Liver (tissue), 8 donors: ENCODE measurements at regions not wholly inside any gene's neighbourhood (a gene's known extent, or its start where the extent isn't known, plus 50 kb on each side); places are given as distances from the start of the nearest gene placed in this dataset.

Experiments
- DNase-seq: peaks from one replicate; pipeline ENCODE4 v3.0.0-alpha.2; 2017; ENCODE audit warnings: low spot score
- H3K27ac ChIP-seq, 2 donors: one replicate each; pipeline ENCODE4 v1.7.0; 2013; ENCODE audit warnings: inconsistent platforms in 2 of 2, low read length in 2 of 2, control low read depth in 1 of 2, low read depth in 1 of 2, mild to moderate bottlenecking in 1 of 2
- H3K27me3 ChIP-seq, 4 donors: one replicate each; pipeline versions ENCODE4 v1.6.1 to v1.7.0; 2013; ENCODE audit warnings: low read length in 3 of 4, inconsistent platforms in 1 of 4, mild to moderate bottlenecking in 1 of 4, moderate library complexity in 1 of 4; ENCODE audit not compliant: control insufficient read depth in 4 of 4, insufficient read depth in 4 of 4
- H3K36me3 ChIP-seq, 4 donors: one replicate each; pipeline versions ENCODE4 v1.6.1 to v1.7.0; 2013; ENCODE audit warnings: low read length in 3 of 4, mild to moderate bottlenecking in 3 of 4, low read depth in 1 of 4, moderate library complexity in 1 of 4; ENCODE audit not compliant: control insufficient read depth in 4 of 4, insufficient read depth in 3 of 4
- H3K4me1 ChIP-seq, 4 donors: one replicate each; pipeline versions ENCODE4 v1.6.1 to v1.7.0; 2013; ENCODE audit warnings: low read length in 3 of 4, mild to moderate bottlenecking in 3 of 4, moderate library complexity in 1 of 4; ENCODE audit not compliant: control insufficient read depth in 4 of 4, insufficient read depth in 4 of 4
- H3K4me3 ChIP-seq, 3 donors: one replicate each; pipeline versions ENCODE4 v1.6.1 to v1.7.0; 2013; ENCODE audit warnings: low read length in 3 of 3, control low read depth in 1 of 3, low read depth in 1 of 3, mild to moderate bottlenecking in 1 of 3
- H3K9ac ChIP-seq, 2 donors: one replicate each; pipeline ENCODE4 v1.7.0; 2013; ENCODE audit warnings: low read length in 2 of 2, mild to moderate bottlenecking in 2 of 2, moderate library complexity in 2 of 2, control low read depth in 1 of 2, low read depth in 1 of 2
- H3K9me3 ChIP-seq, 4 donors: one replicate each; pipeline versions ENCODE4 v1.6.1 to v1.7.0; 2013; ENCODE audit warnings: low read length in 3 of 4; ENCODE audit not compliant: control insufficient read depth in 4 of 4
- ATF3 ChIP-seq: IDR thresholded peaks from 2 replicates; pipeline ENCODE4 v1.6.1; 2016; ENCODE audit warnings: antibody characterized with exemption
- EGR1 ChIP-seq, 2 donors: IDR thresholded peaks; 2 replicates each; pipeline ENCODE4 v1.6.1; 2016 to 2018; ENCODE audit warnings: antibody characterized with exemption in 2 of 2, low read depth in 2 of 2
- FOXA1 ChIP-seq: IDR thresholded peaks from 2 replicates; pipeline ENCODE4 v1.6.1; 2016; ENCODE audit warnings: antibody characterized with exemption
- FOXA2 ChIP-seq: IDR thresholded peaks from 2 replicates; pipeline ENCODE4 v1.6.1; 2016; ENCODE audit warnings: antibody characterized with exemption
- GABPA ChIP-seq, 2 donors: IDR thresholded peaks in 1 of 2; conservative IDR thresholded peaks in 1 of 2; 2 replicates each; pipeline ENCODE4 v1.6.1; 2016; ENCODE audit warnings: antibody characterized with exemption in 2 of 2, mild to moderate bottlenecking in 1 of 2, moderate library complexity in 1 of 2
- HNF4A ChIP-seq, 2 donors: conservative IDR thresholded peaks; 2 replicates each; pipeline ENCODE4 v1.6.1; 2016; ENCODE audit warnings: antibody characterized with exemption in 2 of 2, mild to moderate bottlenecking in 2 of 2
- HNF4G ChIP-seq: IDR thresholded peaks from 2 replicates; pipeline ENCODE4 v1.6.1; 2016; ENCODE audit warnings: antibody characterized with exemption
- JUND ChIP-seq, 2 donors: IDR thresholded peaks; 2 replicates each; pipeline ENCODE4 v1.6.1; 2016; ENCODE audit warnings: antibody characterized with exemption in 2 of 2
- MAX ChIP-seq: IDR thresholded peaks from 2 replicates; pipeline ENCODE4 v1.6.1; 2016; ENCODE audit warnings: antibody characterized with exemption
- RAD21 ChIP-seq, 2 donors: IDR thresholded peaks; 2 replicates each; pipeline ENCODE4 v1.6.1; 2016; ENCODE audit warnings: antibody characterized with exemption in 2 of 2, mild to moderate bottlenecking in 2 of 2
- REST ChIP-seq: IDR thresholded peaks from 2 replicates; pipeline ENCODE4 v1.6.1; 2016; ENCODE audit warnings: antibody characterized with exemption, mild to moderate bottlenecking
- RXRA ChIP-seq, 2 donors: IDR thresholded peaks; 2 replicates each; pipeline ENCODE4 v1.6.1; 2017 to 2018; ENCODE audit warnings: antibody characterized with exemption in 2 of 2, mild to moderate bottlenecking in 1 of 2
- SP1 ChIP-seq: IDR thresholded peaks from 2 replicates; pipeline ENCODE4 v1.6.1; 2018; ENCODE audit warnings: antibody characterized with exemption, mild to moderate bottlenecking
- TAF1 ChIP-seq: conservative IDR thresholded peaks from 2 replicates; pipeline ENCODE4 v1.6.1; 2016; ENCODE audit warnings: antibody characterized with exemption, mild to moderate bottlenecking
- YY1 ChIP-seq: IDR thresholded peaks from 2 replicates; pipeline ENCODE4 v1.6.1; 2016; ENCODE audit warnings: antibody characterized with exemption, mild to moderate bottlenecking
- WGBS: extraction: QIAGEN DNeasy Blood & Tissue Kit; methylation state at CpG from one replicate; pipeline ENCODE4 v1.1.7; 2013; 5-methylcytosine and 5-hydroxymethylcytosine counted together
- TF ChIP-seq, protein P1 (sequence below): IDR thresholded peaks from 2 replicates; pipeline ENCODE4 v1.6.1; 2016; ENCODE audit warnings: antibody characterized with exemption
- TF ChIP-seq, protein P2 (sequence below): fragments of 150-350 bp; IDR thresholded peaks from 2 replicates; pipeline ENCODE4 v1.5.1; 2017; ENCODE audit warnings: improper control_type of control experiment, low read depth, low read length; ENCODE audit not compliant: missing input control
- donor health status: healthy.
- donor health status: healthy.
- donor health status: healthy.
- donor health status: healthy.
- donor health status: healthy.

GRCh38 chr9:78848061-78848460 is 551.1 kb downstream of the PSAT1 start:
- Histone ChIP-seq H3K9me3 (peaks cover 0 to 6% (median 0%) of the 10 kb centered on the region in 4 donors), H3K9ac (no peak overlapping the region), H3K4me3 (no peak overlapping the region), H3K4me1 (no peaks in the 10 kb centered on the region), H3K36me3 (no peaks in the 10 kb centered on the region), H3K27me3 (no peaks in the 10 kb centered on the region), H3K27ac (no peak overlapping the region)
- 56% methylated on average over 2 of the region's 2 CpGs for WGBS
- DNase-seq: no peak
- TF ChIP-seq, protein P1, sequence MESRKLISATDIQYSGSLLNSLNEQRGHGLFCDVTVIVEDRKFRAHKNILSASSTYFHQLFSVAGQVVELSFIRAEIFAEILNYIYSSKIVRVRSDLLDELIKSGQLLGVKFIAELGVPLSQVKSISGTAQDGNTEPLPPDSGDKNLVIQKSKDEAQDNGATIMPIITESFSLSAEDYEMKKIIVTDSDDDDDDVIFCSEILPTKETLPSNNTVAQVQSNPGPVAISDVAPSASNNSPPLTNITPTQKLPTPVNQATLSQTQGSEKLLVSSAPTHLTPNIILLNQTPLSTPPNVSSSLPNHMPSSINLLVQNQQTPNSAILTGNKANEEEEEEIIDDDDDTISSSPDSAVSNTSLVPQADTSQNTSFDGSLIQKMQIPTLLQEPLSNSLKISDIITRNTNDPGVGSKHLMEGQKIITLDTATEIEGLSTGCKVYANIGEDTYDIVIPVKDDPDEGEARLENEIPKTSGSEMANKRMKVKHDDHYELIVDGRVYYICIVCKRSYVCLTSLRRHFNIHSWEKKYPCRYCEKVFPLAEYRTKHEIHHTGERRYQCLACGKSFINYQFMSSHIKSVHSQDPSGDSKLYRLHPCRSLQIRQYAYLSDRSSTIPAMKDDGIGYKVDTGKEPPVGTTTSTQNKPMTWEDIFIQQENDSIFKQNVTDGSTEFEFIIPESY: no peak
- no peak for TF ChIP-seq HNF4A (conservative IDR thresholded peaks at IDR 0.05)
- TF ChIP-seq, protein P2, sequence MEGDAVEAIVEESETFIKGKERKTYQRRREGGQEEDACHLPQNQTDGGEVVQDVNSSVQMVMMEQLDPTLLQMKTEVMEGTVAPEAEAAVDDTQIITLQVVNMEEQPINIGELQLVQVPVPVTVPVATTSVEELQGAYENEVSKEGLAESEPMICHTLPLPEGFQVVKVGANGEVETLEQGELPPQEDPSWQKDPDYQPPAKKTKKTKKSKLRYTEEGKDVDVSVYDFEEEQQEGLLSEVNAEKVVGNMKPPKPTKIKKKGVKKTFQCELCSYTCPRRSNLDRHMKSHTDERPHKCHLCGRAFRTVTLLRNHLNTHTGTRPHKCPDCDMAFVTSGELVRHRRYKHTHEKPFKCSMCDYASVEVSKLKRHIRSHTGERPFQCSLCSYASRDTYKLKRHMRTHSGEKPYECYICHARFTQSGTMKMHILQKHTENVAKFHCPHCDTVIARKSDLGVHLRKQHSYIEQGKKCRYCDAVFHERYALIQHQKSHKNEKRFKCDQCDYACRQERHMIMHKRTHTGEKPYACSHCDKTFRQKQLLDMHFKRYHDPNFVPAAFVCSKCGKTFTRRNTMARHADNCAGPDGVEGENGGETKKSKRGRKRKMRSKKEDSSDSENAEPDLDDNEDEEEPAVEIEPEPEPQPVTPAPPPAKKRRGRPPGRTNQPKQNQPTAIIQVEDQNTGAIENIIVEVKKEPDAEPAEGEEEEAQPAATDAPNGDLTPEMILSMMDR: no peak
- TF ChIP-seq RXRA (IDR thresholded peaks at IDR 0.05): no peak
- TF ChIP-seq REST: no peak
- no peak for TF ChIP-seq JUND (IDR thresholded peaks at IDR 0.05)
- TF ChIP-seq MAX: no peak
- TF ChIP-seq SP1: no peak
- no peak for TF ChIP-seq FOXA2
- TF ChIP-seq FOXA1: no peak
- no peak for TF ChIP-seq YY1
- TF ChIP-seq EGR1 (IDR thresholded peaks at IDR 0.05; ENCODE audit: low read depth in 2 of 2): no peak
- TF ChIP-seq GABPA (IDR thresholded peaks at IDR 0.05 in 1 of 2, conservative IDR thresholded peaks at IDR 0.05 in 1 of 2): no peak
- TF ChIP-seq HNF4G: no peak
- no peak for TF ChIP-seq TAF1
- no peak for TF ChIP-seq ATF3
- no peak for TF ChIP-seq RAD21 (IDR thresholded peaks at IDR 0.05)

DNA sequence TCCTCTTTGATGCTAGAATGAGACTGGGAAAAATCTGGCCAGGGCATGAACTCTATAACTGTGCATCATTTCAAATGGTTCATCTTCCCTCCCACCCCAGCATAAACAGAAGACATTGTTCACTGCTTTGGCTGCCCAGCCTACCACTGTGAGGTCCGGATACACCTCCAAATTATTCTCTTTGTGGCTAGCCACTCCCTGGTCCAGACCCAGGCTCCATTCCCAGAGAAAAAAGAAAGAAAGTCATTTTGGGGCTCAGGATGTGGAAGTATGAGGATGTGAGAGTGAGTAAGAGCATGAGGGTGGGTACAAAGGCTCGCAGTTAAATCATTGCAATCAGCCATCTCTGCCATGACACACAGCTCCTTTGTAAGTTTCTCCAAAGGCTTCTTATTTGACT is 559.2 kb downstream of the PSAT1 start:
- no peaks in the 10 kb centered on the region for H3K4me1 ChIP-seq
- H3K36me3 ChIP-seq: no peaks in the 10 kb centered on the region
- H3K9me3 ChIP-seq: no peaks in the 10 kb centered on the region
- H3K27ac ChIP-seq: no peak overlapping the region
- TF ChIP-seq FOXA1 (no peak), YY1 (no peak), MAX (no peak), GABPA (IDR thresholded peaks at IDR 0.05 in 1 of 2, conservative IDR thresholded peaks at IDR 0.05 in 1 of 2) (no peak), SP1 (no peak), FOXA2 (no peak), EGR1 (IDR thresholded peaks at IDR 0.05; ENCODE audit: low read depth in 2 of 2) (no peak), HNF4G (no peak), RXRA (IDR thresholded peaks at IDR 0.05) (no peak), HNF4A (conservative IDR thresholded peaks at IDR 0.05) (no peak), TAF1 (no peak)
- TF ChIP-seq, protein P2: no peak
- no peaks in the 10 kb centered on the region for H3K27me3 ChIP-seq
- WGBS: 66% methylated on average over 2 of the region's 2 CpGs
- H3K9ac ChIP-seq: no peak overlapping the region
- no peak for DNase-seq
- no peak overlapping the region for H3K4me3 ChIP-seq
